DND-41 (cell line): ENCODE measurements at regions not wholly inside any gene's neighbourhood (a gene's known extent, or its start where the extent isn't known, plus 50 kb on each side); places are given as distances from the start of the nearest gene placed in this dataset.

Experiments
- ATAC-seq: fragments of 200-7000 bp; cut with Tn5 transposase; 3 replicates; pipeline ENCODE4 v1.9.1; 2021; ENCODE audit warnings: low read depth; ENCODE audit not compliant: insufficient read depth
- DNase-seq: peaks from one replicate; pipeline ENCODE4 v3.0.0-alpha.2; 2020
- H2AFZ ChIP-seq: 2 replicates; pipeline ENCODE4 v1.6.0; 2012; ENCODE audit warnings: low read depth, low read length
- H3K27ac ChIP-seq: 2 replicates; pipeline ENCODE4 v1.5.1; 2012; ENCODE audit warnings: low read length, inconsistent platforms
- H3K27me3 ChIP-seq: fragments of 200-600 bp; sonication (generic); 2 replicates; pipeline ENCODE4 v1.6.0; 2012; ENCODE audit warnings: low read length, mild to moderate bottlenecking, inconsistent platforms; ENCODE audit not compliant: insufficient read depth, poor library complexity
- H3K36me3 ChIP-seq: 2 replicates; pipeline ENCODE4 v1.5.1; 2012; ENCODE audit warnings: low read length, inconsistent platforms; ENCODE audit not compliant: insufficient read depth
- H3K4me1 ChIP-seq: 2 replicates; pipeline ENCODE4 v1.5.1; 2012; ENCODE audit warnings: mild to moderate bottlenecking, low read length; ENCODE audit not compliant: insufficient read depth
- H3K4me2 ChIP-seq: 2 replicates; pipeline ENCODE4 v1.6.0; 2012; ENCODE audit warnings: mild to moderate bottlenecking, moderate library complexity, low read length, inconsistent platforms; ENCODE audit not compliant: insufficient read depth
- H3K4me3 ChIP-seq, 2 experiments: fragments of 200-600 bp in 1 of 2; shearing (Covaris generic) in 1 of 2; 2 replicates each; pipeline ENCODE4 v1.5.1; 2012 to 2016; ENCODE audit warnings: inconsistent platforms in 2 of 2, low read length in 2 of 2, mild to moderate bottlenecking in 2 of 2, low read depth in 1 of 2, moderate library complexity in 1 of 2
- H3K79me2 ChIP-seq: 2 replicates; pipeline ENCODE4 v1.6.0; 2012; ENCODE audit warnings: low read length, inconsistent platforms; ENCODE audit not compliant: insufficient read depth
- H3K9ac ChIP-seq: 2 replicates; pipeline ENCODE4 v1.6.0; 2012; ENCODE audit warnings: low read depth, mild to moderate bottlenecking, inconsistent platforms, low read length, moderate library complexity
- H3K9me3 ChIP-seq: 2 replicates; pipeline ENCODE4 v1.5.1; 2012; ENCODE audit warnings: low read length, moderate library complexity, mild to moderate bottlenecking, inconsistent platforms; ENCODE audit not compliant: insufficient read depth, severe bottlenecking
- H4K20me1 ChIP-seq: 2 replicates; pipeline ENCODE4 v1.6.0; 2012; ENCODE audit warnings: low read length; ENCODE audit not compliant: insufficient read depth
- CTCF ChIP-seq: IDR thresholded peaks from 2 replicates; pipeline ENCODE4 v1.5.1; 2012; ENCODE audit warnings: borderline replicate concordance, low read length, moderate library complexity, mild to moderate bottlenecking; ENCODE audit not compliant: poor library complexity, severe bottlenecking; ENCODE audit errors: extremely low read depth
- EZH2 ChIP-seq: IDR thresholded peaks from 3 replicates; pipeline ENCODE4 v1.6.1; 2012; ENCODE audit warnings: borderline replicate concordance, low read depth, mild to moderate bottlenecking, moderate library complexity, low read length, inconsistent platforms; ENCODE audit not compliant: severe bottlenecking

GRCh38 chr3:107443461-107443860 is 66.2 kb downstream of the CCDC54 start:
- H4K20me1 ChIP-seq: no peaks in the 10 kb centered on the region
- no peaks in the 10 kb centered on the region for H3K79me2 ChIP-seq
- no peak for DNase-seq
- H3K9me3 ChIP-seq: no peaks in the 10 kb centered on the region
- no peaks in the 10 kb centered on the region for H3K4me1 ChIP-seq
- no peak overlapping the region for H3K4me2 ChIP-seq
- no peak for TF ChIP-seq CTCF
- TF ChIP-seq EZH2: no peak
- no peaks in the 10 kb centered on the region for H3K36me3 ChIP-seq
- no peak overlapping the region for H3K9ac ChIP-seq
- no peak for ATAC-seq
- no peak overlapping the region for H3K4me3 ChIP-seq
- no peak overlapping the region for H2AFZ ChIP-seq
- no peaks in the 10 kb centered on the region for H3K27me3 ChIP-seq
- H3K27ac ChIP-seq: no peak overlapping the region

- H3K4me2 ChIP-seq: no peak overlapping the region
- H2AFZ ChIP-seq: no peak overlapping the region
- TF ChIP-seq CTCF (no peak), EZH2 (no peak)
- no peaks in the 10 kb centered on the region for H3K79me2 ChIP-seq
- no peaks in the 10 kb centered on the region for H3K27me3 ChIP-seq
- H4K20me1 ChIP-seq: no peaks in the 10 kb centered on the region
- no peaks in the 10 kb centered on the region for H3K9me3 ChIP-seq
- DNase-seq (no peak), ATAC-seq (no peak)
- H3K27ac ChIP-seq: no peak overlapping the region
- no peaks in the 10 kb centered on the region for H3K4me1 ChIP-seq
- no peaks in the 10 kb centered on the region for H3K36me3 ChIP-seq
- H3K9ac ChIP-seq: no peak overlapping the region
- no peak overlapping the region for H3K4me3 ChIP-seq
These were observed 69.5 kb downstream of the CCDC54 start for GRCh38 chr3:107446706-107447105.

- Histone ChIP-seq H3K9ac (no peak overlapping the region), H3K4me3 (no peak overlapping the region), H3K4me2 (no peak overlapping the region), H3K27me3 (no peaks in the 10 kb centered on the region), H3K79me2 (no peaks in the 10 kb centered on the region), H3K9me3 (no peaks in the 10 kb centered on the region), H3K36me3 (no peaks in the 10 kb centered on the region), H2AFZ (no peak overlapping the region), H3K27ac (no peak overlapping the region), H3K4me1 (no peaks in the 10 kb centered on the region), H4K20me1 (no peaks in the 10 kb centered on the region)
- DNase-seq (no peak), ATAC-seq (no peak)
- TF ChIP-seq CTCF: no peak
- TF ChIP-seq EZH2: no peak
These were observed 72.4 kb upstream of the BBX start for GRCh38 chr3:107450254-107450893.

GRCh38 chr3:107452436-107452835 is 70.3 kb upstream of the BBX start:
- Histone ChIP-seq H3K9ac (no peak overlapping the region), H3K79me2 (no peaks in the 10 kb centered on the region), H3K4me1 (no peaks in the 10 kb centered on the region), H3K27ac (no peak overlapping the region), H3K4me2 (no peak overlapping the region), H3K9me3 (no peaks in the 10 kb centered on the region), H3K27me3 (no peaks in the 10 kb centered on the region), H3K36me3 (no peaks in the 10 kb centered on the region), H2AFZ (no peak overlapping the region), H3K4me3 (no peak overlapping the region), H4K20me1 (no peaks in the 10 kb centered on the region)
- ATAC-seq: no peak
- DNase-seq: no peak
- TF ChIP-seq EZH2: no peak
- TF ChIP-seq CTCF: no peak
